OCI-M2 (cell line): ENCODE measurements at regions not wholly inside any gene's neighbourhood (a gene's known extent, or its start where the extent isn't known, plus 50 kb on each side); places are given as distances from the start of the nearest gene placed in this dataset.

Experiments
- DNase-seq: peaks from one replicate; lab custom pipeline; 2025; ENCODE audit not compliant: unreplicated experiment; lab: John Stamatoyannopoulos, UW

GRCh38 chr7:115153176-115153575, 231.3 kb downstream of the MDFIC start:
- DNase-seq = no peak

GRCh38 chr7:115146148-115146547, 224.3 kb downstream of the MDFIC start:
- DNase-seq = no peak

- no peak for DNase-seq
Measured at GRCh38 chr7:115145512-115145911, 223.6 kb downstream of the MDFIC start.

GRCh38 chr7:115137816-115138215, 215.9 kb downstream of the MDFIC start:
- DNase-seq = no peak

- no peak for DNase-seq
Measured at GRCh38 chr7:115136796-115137443, 215.0 kb downstream of the MDFIC start.

GRCh38 chr7:115135769-115136410, 214.0 kb downstream of the MDFIC start:
- no peak for DNase-seq

- no peak for DNase-seq
Measured at GRCh38 chr7:115135146-115135545, 213.3 kb downstream of the MDFIC start.

- no peak for DNase-seq
Measured at GRCh38 chr7:115133248-115133647, 211.4 kb downstream of the MDFIC start.

GRCh38 chr7:115132096-115132495, 210.2 kb downstream of the MDFIC start:
- DNase-seq = no peak

- no peak for DNase-seq
Measured at GRCh38 chr7:115128154-115128553, 206.3 kb downstream of the MDFIC start.

GRCh38 chr7:115127399-115128021, 205.6 kb downstream of the MDFIC start:
- no peak for DNase-seq

GRCh38 chr7:115125750-115126149, 203.9 kb downstream of the MDFIC start:
- DNase-seq = no peak

GRCh38 chr7:115125312-115125711, 203.4 kb downstream of the MDFIC start:
- no peak for DNase-seq

GRCh38 chr7:115124409-115124939, 202.6 kb downstream of the MDFIC start:
- no peak for DNase-seq

- no peak for DNase-seq
Measured at GRCh38 chr7:115123441-115123840, 201.5 kb downstream of the MDFIC start.

- DNase-seq = no peak
Measured at GRCh38 chr7:115122388-115122787, 200.5 kb downstream of the MDFIC start.

- DNase-seq = no peak
Measured at GRCh38 chr7:115117748-115118147, 195.9 kb downstream of the MDFIC start.

- no peak for DNase-seq
Measured at GRCh38 chr7:115116773-115117715, 195.2 kb downstream of the MDFIC start.

GRCh38 chr7:115113776-115114175, 191.9 kb downstream of the MDFIC start:
- DNase-seq = no peak

GRCh38 chr7:115113131-115113530, 191.2 kb downstream of the MDFIC start:
- no peak for DNase-seq

- no peak for DNase-seq
Measured at GRCh38 chr7:115110523-115110922, 188.6 kb downstream of the MDFIC start.
